ENCODE measurements at regions not wholly inside any gene's neighbourhood (a gene's known extent, or its start where the extent isn't known, plus 50 kb on each side); places are given as distances from the start of the nearest gene placed in this dataset.

- no peaks in the 10 kb centered on the region for H3K4me1 ChIP-seq (ENCODE audit: insufficient read depth, low read length)
- no peak overlapping the region for H2BK20ac ChIP-seq (ENCODE audit: low read depth, low read length, poor library complexity, severe bottlenecking)
- H3K27me3 ChIP-seq (ENCODE audit: insufficient read depth, low read length), result no peaks in the 10 kb centered on the region
- H2BK15ac ChIP-seq (ENCODE audit: low read depth, low read length), result no peak overlapping the region
- no peaks in the 10 kb centered on the region for H4K20me1 ChIP-seq (ENCODE audit: control insufficient read depth, insufficient read depth, insufficient read length)
- H2AK5ac ChIP-seq (ENCODE audit: insufficient read length, low read length), result no peak overlapping the region
- DNase-seq, result no peak
- no peak overlapping the region for H3K23ac ChIP-seq (ENCODE audit: insufficient read length, low read depth, low read length)
- no peak overlapping the region for H4K8ac ChIP-seq (replicated peaks; ENCODE audit: insufficient read length, low read depth, low read length)
- H3K4ac ChIP-seq (ENCODE audit: low read depth, low read length), result no peak overlapping the region
- no peak overlapping the region for H4K5ac ChIP-seq (ENCODE audit: insufficient read length, low read depth, low read length)
- Mint-ChIP-seq H3K4me1 (peaks cover 0 to 3% of the 10 kb centered on the region in 2 experiments; a peak in 1 of 4 replicates), H3K27me3 (ENCODE audit: low read depth) (no peaks in the 10 kb centered on the region), H3K36me3 (ENCODE audit: insufficient read depth in 1 of 3, low read depth in 3 of 3) (no peaks in the 10 kb centered on the region), H3K27ac (no peak overlapping the region), H3K9me3 (no peaks in the 10 kb centered on the region), H3K4me3 (no peak overlapping the region)
- no peaks in the 10 kb centered on the region for H3K23me2 ChIP-seq (ENCODE audit: insufficient read length, low read depth, low read length, poor library complexity, severe bottlenecking)
- no peak for TF ChIP-seq CTCF (conservative IDR thresholded peaks at IDR 0.05)
- H3T11ph ChIP-seq (ENCODE audit: low read length), result no peak overlapping the region
- no CpG with 5 or more reads among the region's 3 CpGs for WGBS (ENCODE audit: extremely low coverage, insufficient read length, low lambda C conversion rate)
- H3K79me2 ChIP-seq (ENCODE audit: insufficient read depth, low read length), result no peaks in the 10 kb centered on the region
- H2BK12ac ChIP-seq (ENCODE audit: insufficient read length, low read depth, low read length), result no peak overlapping the region
- H3K79me1 ChIP-seq (ENCODE audit: insufficient read depth, low read depth, low read length, poor library complexity, severe bottlenecking), result no peaks in the 10 kb centered on the region
- H3K9ac ChIP-seq (ENCODE audit: extremely low read depth, insufficient read length, low read length), result no peak overlapping the region
- H3K14ac ChIP-seq (ENCODE audit: insufficient read depth, low read length), result no peak overlapping the region
- no peak overlapping the region for H3K56ac ChIP-seq (ENCODE audit: insufficient read length, low read depth, low read length)
- H3K9me3 ChIP-seq (ENCODE audit: control insufficient read depth, low read depth, low read length), result no peaks in the 10 kb centered on the region
- no peak overlapping the region for H3K4me2 ChIP-seq (ENCODE audit: insufficient read depth, insufficient read length, low read length)
- H3K18ac ChIP-seq (ENCODE audit: insufficient read length, low read depth, low read length), result no peak overlapping the region
- H4K91ac ChIP-seq (ENCODE audit: insufficient read length, low read depth, low read length), result no peak overlapping the region
- no peak overlapping the region for H2AFZ ChIP-seq (ENCODE audit: low read length)
- H2BK5ac ChIP-seq (ENCODE audit: insufficient read length, low read length), result no peak overlapping the region
- H2BK120ac ChIP-seq (ENCODE audit: low read depth, low read length, poor library complexity, severe bottlenecking), result no peak overlapping the region
- H3K27ac ChIP-seq (ENCODE audit: insufficient read length, low read depth, low read length), result no peak overlapping the region
Observed at GRCh38 chr9:28661853-28662252, 1088.6 kb upstream of the C9orf72 start.

Measured in H9 (cell line).